ENCODE measurements at regions not wholly inside any gene's neighbourhood (a gene's known extent, or its start where the extent isn't known, plus 50 kb on each side); places are given as distances from the start of the nearest gene placed in this dataset.
A peak's percentile ranks its signal among the peaks of the same experiment; 100 is the strongest.

DNA sequence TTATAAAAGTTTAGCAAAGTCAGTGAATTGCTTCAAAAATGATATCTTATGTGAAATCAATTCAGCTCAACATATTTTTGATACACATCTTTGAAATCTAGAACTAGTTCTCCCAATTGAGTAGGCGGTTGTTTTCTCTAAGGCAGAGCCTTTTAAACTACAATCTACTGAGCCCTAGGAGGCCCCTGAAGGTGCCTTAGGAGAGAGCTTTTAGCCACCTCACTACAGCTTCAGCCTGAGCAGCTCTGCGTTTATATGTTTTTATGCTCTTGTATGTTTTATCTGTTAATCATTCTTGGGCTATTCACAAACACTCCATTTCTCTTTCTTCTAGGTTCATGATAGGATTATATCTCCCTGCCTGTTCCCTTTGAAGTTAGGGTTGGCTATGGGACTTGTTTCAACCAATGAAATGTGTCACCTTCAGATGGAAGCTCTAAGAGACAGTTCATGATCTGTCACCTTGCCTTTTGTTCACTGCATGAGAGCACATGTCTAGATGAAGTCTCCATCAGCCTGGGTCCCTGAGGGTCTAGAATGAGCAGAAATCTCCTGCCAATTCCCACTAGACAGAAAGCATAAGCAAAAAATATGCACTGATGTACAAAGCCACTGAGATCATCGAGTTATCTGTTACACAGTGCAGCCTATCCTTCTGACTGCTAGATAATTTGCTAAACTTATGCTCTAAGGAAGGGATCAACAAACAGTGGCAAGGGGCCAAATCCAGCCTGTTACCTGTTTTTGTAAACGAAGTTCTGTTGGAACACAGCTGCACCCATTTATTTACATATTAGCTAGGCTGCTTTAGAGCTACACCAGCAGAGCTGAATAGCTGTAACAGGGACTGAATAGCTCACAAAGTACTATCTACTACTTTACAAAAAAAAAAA lies 128.5 kb upstream of the CDK1 start:
- CTCF ChIA-PET, result interaction anchor here (0.7 to 3.4 kb wide), 6 partner anchors 11 to 1024 kb away, joined by 3 to 12 read pairs (median 3); no protein-coding TSS in a partner anchor
- Mint-ChIP-seq H3K9me3 (no peaks in the 10 kb centered on the region), H3K27ac (peak overlapping the region in 4 of 8 donors; percentile 3 to 66 (median 5)), H3K4me3 (no peak overlapping the region), H3K27me3 (no peaks in the 10 kb centered on the region), H3K36me3 (no peaks in the 10 kb centered on the region), H3K4me1 (peaks cover 0 to 50% (median 5%) of the 10 kb centered on the region in 3 donors)
- Histone ChIP-seq H3K27ac (ENCODE audit: low read depth, low read length) (no peak overlapping the region), H3K4me1 (ENCODE audit: insufficient read depth, low read length) (peaks cover 14% of the 10 kb centered on the region), H3K9me3 (ENCODE audit: low read length) (no peaks in the 10 kb centered on the region), H3K27me3 (ENCODE audit: insufficient read depth, low read length, poor library complexity, severe bottlenecking) (no peaks in the 10 kb centered on the region), H3K36me3 (ENCODE audit: insufficient read depth, low read length) (no peaks in the 10 kb centered on the region), H3K4me3 (ENCODE audit: low read length) (no peak overlapping the region)
- DNase-seq, result no peak
- POLR2A ChIA-PET, result no interaction called here

DNA sequence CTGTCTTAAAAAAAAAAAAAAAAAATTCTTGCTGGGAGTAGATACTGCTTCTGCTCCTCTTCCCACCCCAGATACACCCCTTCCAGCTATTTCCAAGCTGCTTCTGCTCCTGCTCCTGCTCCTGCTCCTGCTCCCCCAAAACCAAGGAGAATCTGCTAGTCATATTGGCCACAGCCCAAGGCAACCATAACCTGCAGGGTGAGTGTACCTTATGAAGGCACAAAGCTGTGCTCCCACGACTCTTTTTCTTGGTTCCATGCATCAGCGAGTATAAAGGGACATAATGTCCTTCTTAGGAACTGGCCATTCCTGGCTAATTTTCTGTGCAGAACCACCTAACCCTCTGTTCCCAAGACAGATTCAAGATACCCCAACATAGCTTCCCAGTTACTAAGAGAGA lies 129.5 kb upstream of the CDK1 start:
- H3K4me3 Mint-ChIP-seq, result no peak overlapping the region
- Histone ChIP-seq H3K9me3 (ENCODE audit: low read length) (no peaks in the 10 kb centered on the region), H3K4me1 (ENCODE audit: insufficient read depth, low read length) (peaks cover 14% of the 10 kb centered on the region), H3K27me3 (ENCODE audit: insufficient read depth, low read length, poor library complexity, severe bottlenecking) (no peaks in the 10 kb centered on the region), H3K27ac (ENCODE audit: low read depth, low read length) (no peak overlapping the region), H3K36me3 (ENCODE audit: insufficient read depth, low read length) (no peaks in the 10 kb centered on the region), H3K4me3 (ENCODE audit: low read length) (no peak overlapping the region)
- ChIA-PET CTCF (interaction anchor here (0.7 to 3.4 kb wide), 4 partner anchors 12 to 1023 kb away, joined by 3 to 12 read pairs (median 4); no protein-coding TSS in a partner anchor), POLR2A (no interaction called here)
- DNase-seq, result no peak
- no peaks in the 10 kb centered on the region for H3K9me3 Mint-ChIP-seq
- peaks cover 0 to 60% (median 5%) of the 10 kb centered on the region in 3 donors for H3K4me1 Mint-ChIP-seq
- H3K36me3 Mint-ChIP-seq, result no peaks in the 10 kb centered on the region
- H3K27ac Mint-ChIP-seq, result peak overlapping the region in 3 of 8 donors; percentile 45 to 66 (median 50)
- H3K27me3 Mint-ChIP-seq, result no peaks in the 10 kb centered on the region

DNA sequence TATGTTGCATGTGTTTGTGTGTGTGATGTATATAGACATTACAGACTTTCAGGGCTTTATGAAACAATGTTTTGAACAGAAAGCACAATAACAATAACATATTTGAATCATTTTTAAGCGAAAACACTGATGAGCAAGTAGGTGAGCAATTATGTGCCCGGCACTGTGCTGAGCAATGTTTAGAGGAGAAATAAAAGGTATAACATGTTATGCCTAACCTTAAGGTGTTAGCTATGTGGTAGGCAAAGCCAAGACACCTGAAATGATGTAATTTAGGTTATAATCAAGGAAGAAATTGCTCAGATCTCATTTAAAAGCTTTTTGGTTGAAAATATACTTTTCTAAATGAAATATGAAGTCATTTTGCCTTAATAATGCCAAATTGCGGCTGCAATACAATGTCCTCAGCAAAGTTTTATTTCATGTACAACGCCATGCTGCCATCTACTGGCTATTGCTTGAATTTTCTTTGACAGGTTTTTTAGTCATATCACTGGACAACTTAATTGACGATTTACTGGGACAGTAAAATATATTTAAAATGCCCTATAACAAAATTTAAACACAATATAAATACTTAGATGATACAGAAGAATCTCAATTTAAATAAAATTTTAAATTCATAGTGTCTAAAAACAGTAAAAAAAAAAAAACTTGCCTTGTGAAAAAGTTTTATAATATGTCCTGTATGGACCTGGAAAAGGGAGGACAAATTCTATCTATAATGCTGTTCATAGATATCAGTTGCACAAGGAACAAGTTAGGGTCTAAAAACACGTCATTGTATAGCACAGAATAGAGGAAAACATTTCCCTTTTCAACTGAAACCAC lies 131.1 kb upstream of the CDK1 start:
- peaks cover 14% of the 10 kb centered on the region for H3K4me1 ChIP-seq (ENCODE audit: insufficient read depth, low read length)
- Mint-ChIP-seq H3K36me3 (no peaks in the 10 kb centered on the region), H3K4me1 (peaks cover 0 to 45% (median 5%) of the 10 kb centered on the region in 3 donors), H3K27me3 (no peaks in the 10 kb centered on the region), H3K27ac (peak overlapping the region in 2 of 8 donors; percentile 2 to 48), H3K4me3 (no peak overlapping the region), H3K9me3 (no peaks in the 10 kb centered on the region)
- ChIA-PET POLR2A (no interaction called here), CTCF (interaction anchor here (0.9 to 2.6 kb wide), 5 partner anchors 10 to 1022 kb away, joined by 3 to 23 read pairs (median 3); no protein-coding TSS in a partner anchor)
- H3K36me3 ChIP-seq (ENCODE audit: insufficient read depth, low read length), result no peaks in the 10 kb centered on the region
- no peak overlapping the region for H3K4me3 ChIP-seq (ENCODE audit: low read length)
- no peak overlapping the region for H3K27ac ChIP-seq (ENCODE audit: low read depth, low read length)
- H3K27me3 ChIP-seq (ENCODE audit: insufficient read depth, low read length, poor library complexity, severe bottlenecking), result no peaks in the 10 kb centered on the region
- no peaks in the 10 kb centered on the region for H3K9me3 ChIP-seq (ENCODE audit: low read length)
- peak in 3 of 5 donors; percentile 13 to 41 (median 30) for DNase-seq

DNA sequence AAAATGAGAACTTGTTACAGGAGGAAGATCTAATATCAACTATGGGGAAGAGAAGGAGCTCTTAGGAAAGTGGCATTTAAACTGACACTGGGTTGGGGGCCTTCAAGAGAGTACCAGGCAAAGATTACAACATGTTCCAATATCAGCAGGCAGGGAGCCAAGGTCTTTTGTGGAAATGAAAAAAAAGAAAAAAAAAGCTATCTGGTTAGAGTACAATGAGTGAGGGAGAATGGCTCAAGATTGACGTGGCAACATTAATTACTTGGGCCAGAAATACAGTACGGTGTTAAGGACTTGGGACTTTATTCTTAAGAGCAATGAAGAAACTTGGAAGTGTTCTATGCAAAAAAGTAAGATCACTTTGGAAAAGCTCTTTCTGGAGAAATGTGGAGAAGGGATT lies 132.3 kb upstream of the CDK1 start:
- H3K27me3 Mint-ChIP-seq, result no peaks in the 10 kb centered on the region

DNA sequence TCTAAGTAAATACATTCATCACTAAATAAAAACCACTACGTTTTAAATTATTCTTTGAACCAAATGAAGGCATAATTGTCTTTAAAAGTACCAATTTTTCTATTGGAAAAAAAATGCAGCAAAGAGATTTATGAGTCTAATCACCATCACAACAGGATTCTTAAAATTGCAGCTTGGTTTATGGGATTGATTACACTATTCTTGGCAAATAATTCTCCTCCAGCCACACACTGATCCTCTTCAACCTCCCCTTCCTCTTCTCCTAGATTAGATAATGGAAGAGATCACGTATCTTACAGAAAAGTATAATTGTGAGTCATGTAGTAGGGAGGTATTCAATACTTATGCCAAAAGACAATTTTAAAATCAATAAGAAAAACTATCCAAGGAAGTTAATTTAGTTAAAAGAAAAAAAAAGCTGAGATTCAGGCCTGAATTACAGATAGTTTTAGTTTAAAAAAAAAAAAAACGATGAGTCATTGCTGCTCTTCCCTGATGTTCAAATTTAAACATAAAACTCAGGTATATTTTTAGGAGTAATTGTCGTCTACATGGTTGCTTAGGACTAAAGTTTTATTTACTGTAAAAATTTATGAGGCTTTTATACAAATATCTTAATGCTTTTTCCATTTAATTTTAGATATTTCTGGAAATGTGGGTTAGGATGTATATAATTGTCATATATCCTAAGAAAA lies 133.7 kb upstream of the CDK1 start:
- peaks cover 0 to 2% (median 0%) of the 10 kb centered on the region in 5 donors for H3K9me3 Mint-ChIP-seq
- H3K4me1 ChIP-seq (ENCODE audit: insufficient read depth, low read length), result peaks cover 3% of the 10 kb centered on the region

More for the DNA sequence above, 132.3 kb upstream of the CDK1 start:
- Histone ChIP-seq H3K9me3 (ENCODE audit: low read length) (no peaks in the 10 kb centered on the region), H3K36me3 (ENCODE audit: insufficient read depth, low read length) (no peaks in the 10 kb centered on the region), H3K27me3 (ENCODE audit: insufficient read depth, low read length, poor library complexity, severe bottlenecking) (no peaks in the 10 kb centered on the region), H3K27ac (ENCODE audit: low read depth, low read length) (no peak overlapping the region), H3K4me3 (ENCODE audit: low read length) (no peak overlapping the region), H3K4me1 (ENCODE audit: insufficient read depth, low read length) (peaks cover 14% of the 10 kb centered on the region)
- CTCF ChIA-PET, result interaction anchor here (0.7 to 2.6 kb wide), 6 partner anchors 9 to 1021 kb away, joined by 3 to 23 read pairs (median 4); no protein-coding TSS in a partner anchor
- Mint-ChIP-seq H3K36me3 (no peaks in the 10 kb centered on the region), H3K9me3 (no peaks in the 10 kb centered on the region), H3K4me1 (peaks cover 0 to 43% (median 5%) of the 10 kb centered on the region in 3 donors), H3K27ac (no peak overlapping the region), H3K4me3 (no peak overlapping the region)
- POLR2A ChIA-PET, result no interaction called here
- DNase-seq, result no peak

DNA sequence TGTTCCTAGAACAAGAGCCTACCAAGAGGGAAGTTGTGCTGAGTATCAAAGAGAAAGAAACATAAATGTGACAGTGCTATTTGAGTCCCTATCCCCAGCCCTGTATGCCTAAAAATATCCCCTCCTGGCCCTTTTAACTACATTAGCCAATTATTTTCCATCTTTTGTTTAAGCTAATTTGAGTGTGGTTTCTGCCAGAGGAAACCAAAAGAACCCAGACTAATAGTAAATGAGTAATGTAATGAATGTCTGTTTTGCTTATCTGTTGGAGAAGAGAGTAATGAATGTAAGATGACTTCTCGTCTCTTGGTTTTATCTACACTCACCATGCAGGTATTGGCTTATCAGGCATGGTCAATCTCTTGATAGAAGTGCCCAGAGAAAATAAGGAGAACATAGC lies 134.4 kb upstream of the CDK1 start:
- Mint-ChIP-seq H3K9me3 (peaks cover 0 to 2% (median 0%) of the 10 kb centered on the region in 5 donors), H3K4me3 (no peak overlapping the region), H3K27me3 (no peaks in the 10 kb centered on the region), H3K36me3 (peaks cover 0 to under 1% (median 0%) of the 10 kb centered on the region in 3 donors), H3K4me1 (peaks cover 0 to 33% (median 2%) of the 10 kb centered on the region in 3 donors), H3K27ac (no peak overlapping the region)
- H3K4me3 ChIP-seq (ENCODE audit: low read length), result no peak overlapping the region
- no peak for DNase-seq
- H3K4me1 ChIP-seq (ENCODE audit: insufficient read depth, low read length), result no peaks in the 10 kb centered on the region
- POLR2A ChIA-PET, result no interaction called here
- no peak overlapping the region for H3K27ac ChIP-seq (ENCODE audit: low read depth, low read length)
- H3K36me3 ChIP-seq (ENCODE audit: insufficient read depth, low read length), result no peaks in the 10 kb centered on the region
- no peaks in the 10 kb centered on the region for H3K9me3 ChIP-seq (ENCODE audit: low read length)
- no peaks in the 10 kb centered on the region for H3K27me3 ChIP-seq (ENCODE audit: insufficient read depth, low read length, poor library complexity, severe bottlenecking)
- CTCF ChIA-PET, result no interaction called here

More for the DNA sequence above, 133.7 kb upstream of the CDK1 start:
- Mint-ChIP-seq H3K27ac (no peak overlapping the region), H3K27me3 (no peaks in the 10 kb centered on the region), H3K36me3 (no peaks in the 10 kb centered on the region), H3K4me3 (no peak overlapping the region), H3K4me1 (peaks cover 0 to 36% (median 2%) of the 10 kb centered on the region in 3 donors)
- H3K27ac ChIP-seq (ENCODE audit: low read depth, low read length), result no peak overlapping the region
- H3K9me3 ChIP-seq (ENCODE audit: low read length), result no peaks in the 10 kb centered on the region
- H3K4me3 ChIP-seq (ENCODE audit: low read length), result no peak overlapping the region
- H3K27me3 ChIP-seq (ENCODE audit: insufficient read depth, low read length, poor library complexity, severe bottlenecking), result no peaks in the 10 kb centered on the region
- DNase-seq, result no peak
- POLR2A ChIA-PET, result no interaction called here
- CTCF ChIA-PET, result interaction anchor here (1.4 to 2.6 kb wide), 3 partner anchors 173 to 1020 kb away, joined by 3 to 23 read pairs (median 4); no protein-coding TSS in a partner anchor
- no peaks in the 10 kb centered on the region for H3K36me3 ChIP-seq (ENCODE audit: insufficient read depth, low read length)

DNA sequence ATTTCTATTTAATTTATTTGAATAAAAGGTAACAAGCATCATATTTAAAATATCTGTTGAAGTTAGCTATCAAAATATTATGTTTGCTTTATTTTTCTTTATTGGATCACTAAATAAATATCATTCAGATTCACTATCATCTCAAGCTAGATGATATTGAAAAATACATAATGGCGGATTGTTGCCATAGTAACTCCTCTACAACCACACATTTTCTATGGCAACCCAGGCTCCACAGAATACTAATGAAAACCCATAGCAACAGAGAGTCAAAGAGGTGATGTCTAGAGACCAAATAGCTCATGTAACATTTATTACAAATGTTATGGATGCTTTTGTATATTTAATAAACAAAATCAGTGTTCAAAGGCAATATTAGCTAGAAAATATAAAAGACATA lies 148.9 kb upstream of the CDK1 start:
- Mint-ChIP-seq H3K27me3 (peaks cover 2 to 6% of the 10 kb centered on the region in 2 donors), H3K36me3 (peaks cover 0 to 11% (median 0%) of the 10 kb centered on the region in 3 donors), H3K27ac (no peak overlapping the region), H3K4me3 (no peak overlapping the region), H3K4me1 (peaks cover 0 to 40% (median 5%) of the 10 kb centered on the region in 3 donors), H3K9me3 (no peaks in the 10 kb centered on the region)
- ChIA-PET POLR2A (no interaction called here), CTCF (no interaction called here)
- no peak for DNase-seq
- Histone ChIP-seq H3K4me1 (ENCODE audit: insufficient read depth, low read length) (no peaks in the 10 kb centered on the region), H3K4me3 (ENCODE audit: low read length) (no peak overlapping the region), H3K27me3 (ENCODE audit: insufficient read depth, low read length, poor library complexity, severe bottlenecking) (no peaks in the 10 kb centered on the region), H3K27ac (ENCODE audit: low read depth, low read length) (no peak overlapping the region), H3K9me3 (ENCODE audit: low read length) (no peaks in the 10 kb centered on the region), H3K36me3 (ENCODE audit: insufficient read depth, low read length) (no peaks in the 10 kb centered on the region)
